A673 (cell line): ENCODE measurements at regions not wholly inside any gene's neighbourhood (a gene's known extent, or its start where the extent isn't known, plus 50 kb on each side); places are given as distances from the start of the nearest gene placed in this dataset.
A peak's percentile ranks its signal among the peaks of the same experiment; 100 is the strongest.

Source experiments
- BruUV-seq: library from RNA; stranded (reverse); fragments of 400-500 nt; replicated peaks from 2 replicates; lab custom pipeline; 2021; lab: Mats Ljungman, UMichigan
- CTCF ChIA-PET: fragments of 300-600 bp; sonication (Branson Sonifier 250); formaldehyde crosslinking; loops from one replicate; lab custom pipeline; 2022; ENCODE audit warnings: antibody characterized with exemption; lab: Charles Lee
- POLR2A ChIA-PET: fragments of 300-600 bp; sonication (Branson Sonifier 250); formaldehyde crosslinking; loops from one replicate; lab custom pipeline; 2022; ENCODE audit warnings: antibody characterized with exemption; ENCODE audit not compliant: low non-redundant PET; lab: Charles Lee
- DNase-seq: peaks from one replicate; pipeline ENCODE4 v3.0.0-alpha.2; 2015; ENCODE audit warnings: low spot score
- H3K27ac ChIP-seq: fragments of 200-600 bp; sonication (generic); 2 replicates; pipeline ENCODE4 v1.5.1; 2016; ENCODE audit warnings: mixed run types, low read depth, mild to moderate bottlenecking, mixed read lengths, antibody characterized with exemption, low read length; ENCODE audit not compliant: poor library complexity, severe bottlenecking
- H3K27me3 ChIP-seq: fragments of 200-600 bp; sonication (generic); replicated peaks from 2 replicates; pipeline ENCODE4 v1.6.1; 2017; ENCODE audit warnings: mixed run types, low read depth, mild to moderate bottlenecking, mixed read lengths, antibody characterized with exemption, low read length; ENCODE audit not compliant: insufficient read depth, poor library complexity
- H3K36me3 ChIP-seq: fragments of 200-600 bp; sonication (generic); 2 replicates; pipeline ENCODE4 v1.6.1; 2016; ENCODE audit warnings: mixed run types, mild to moderate bottlenecking, mixed read lengths, antibody characterized with exemption, low read length; ENCODE audit not compliant: insufficient read depth, poor library complexity, severe bottlenecking
- H3K4me1 ChIP-seq: fragments of 200-600 bp; sonication (generic); 2 replicates; pipeline ENCODE4 v1.6.1; 2017; ENCODE audit warnings: mixed run types, mild to moderate bottlenecking, mixed read lengths, antibody characterized with exemption, low read length; ENCODE audit not compliant: insufficient read depth, poor library complexity, severe bottlenecking
- H3K4me3 ChIP-seq: fragments of 200-600 bp; sonication (generic); 2 replicates; pipeline ENCODE4 v1.5.1; 2016; ENCODE audit warnings: low read depth, mixed run types, mild to moderate bottlenecking, mixed read lengths, low read length; ENCODE audit not compliant: poor library complexity, severe bottlenecking
- H3K9me3 ChIP-seq: fragments of 200-600 bp; sonication (generic); 2 replicates; pipeline ENCODE4 v1.6.1; 2016; ENCODE audit warnings: mixed run types, low read depth, mild to moderate bottlenecking, mixed read lengths, antibody characterized with exemption, low read length; ENCODE audit not compliant: poor library complexity, severe bottlenecking
- EZH2 ChIP-seq: fragments of 200-600 bp; sonication (generic); IDR thresholded peaks from 2 replicates; pipeline ENCODE4 v1.6.1; 2017; ENCODE audit warnings: borderline replicate concordance, low read depth, mild to moderate bottlenecking, mixed read lengths, antibody characterized with exemption, low read length; ENCODE audit not compliant: poor library complexity, severe bottlenecking
- intact Hi-C: fragments of 100-400 bp; cut with micrococcal nuclease; formaldehyde crosslinking; loops from one replicate; pipeline ENCODE4 v1.10.0; 2022; ENCODE audit not compliant: unreplicated experiment
- TF ChIP-seq, protein P1 (sequence below): fragments of 300-800, 200-600 bp; sonication (generic); conservative IDR thresholded peaks from 2 replicates; pipeline ENCODE4 v1.5.1; 2017; ENCODE audit warnings: low read depth, mild to moderate bottlenecking, antibody characterized with exemption, low read length, moderate library complexity, mixed read lengths

DNA sequence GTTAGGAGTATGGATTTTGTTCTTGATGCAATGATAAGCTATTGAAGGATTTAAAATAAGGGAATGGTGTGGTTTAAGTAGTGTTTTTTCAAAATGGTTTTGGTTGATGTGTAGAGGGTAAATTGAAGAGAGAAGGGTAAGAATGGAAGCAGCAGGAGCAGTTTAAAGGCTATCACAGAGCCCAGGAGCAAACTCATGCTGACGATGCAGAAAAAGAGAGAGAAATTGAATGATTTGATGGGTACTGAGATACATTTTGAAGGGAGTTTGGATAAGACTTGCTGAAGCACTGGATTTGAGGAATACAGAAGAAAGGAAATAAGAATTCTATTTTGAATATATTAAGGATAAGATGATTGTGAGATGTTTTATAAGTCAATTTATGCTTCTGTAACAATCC lies 300.8 kb upstream of the LYPLAL1 start:
- ChIA-PET CTCF (no interaction called here), POLR2A (no interaction called here)
- no peak for DNase-seq
- intact Hi-C loops = no loop called here
- H3K36me3 ChIP-seq = no peaks in the 10 kb centered on the region
- no peak overlapping the region for H3K27ac ChIP-seq
- H3K4me3 ChIP-seq = no peak overlapping the region
- H3K4me1 ChIP-seq = no peaks in the 10 kb centered on the region
- TF ChIP-seq, protein P1, sequence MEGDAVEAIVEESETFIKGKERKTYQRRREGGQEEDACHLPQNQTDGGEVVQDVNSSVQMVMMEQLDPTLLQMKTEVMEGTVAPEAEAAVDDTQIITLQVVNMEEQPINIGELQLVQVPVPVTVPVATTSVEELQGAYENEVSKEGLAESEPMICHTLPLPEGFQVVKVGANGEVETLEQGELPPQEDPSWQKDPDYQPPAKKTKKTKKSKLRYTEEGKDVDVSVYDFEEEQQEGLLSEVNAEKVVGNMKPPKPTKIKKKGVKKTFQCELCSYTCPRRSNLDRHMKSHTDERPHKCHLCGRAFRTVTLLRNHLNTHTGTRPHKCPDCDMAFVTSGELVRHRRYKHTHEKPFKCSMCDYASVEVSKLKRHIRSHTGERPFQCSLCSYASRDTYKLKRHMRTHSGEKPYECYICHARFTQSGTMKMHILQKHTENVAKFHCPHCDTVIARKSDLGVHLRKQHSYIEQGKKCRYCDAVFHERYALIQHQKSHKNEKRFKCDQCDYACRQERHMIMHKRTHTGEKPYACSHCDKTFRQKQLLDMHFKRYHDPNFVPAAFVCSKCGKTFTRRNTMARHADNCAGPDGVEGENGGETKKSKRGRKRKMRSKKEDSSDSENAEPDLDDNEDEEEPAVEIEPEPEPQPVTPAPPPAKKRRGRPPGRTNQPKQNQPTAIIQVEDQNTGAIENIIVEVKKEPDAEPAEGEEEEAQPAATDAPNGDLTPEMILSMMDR = no peak
- no peaks in the 10 kb centered on the region for H3K9me3 ChIP-seq
- no peaks in the 10 kb centered on the region for H3K27me3 ChIP-seq
- no TSS peak for BruUV-seq

- intact Hi-C loops = no loop called here
- DNase-seq = peak; percentile 87
- Histone ChIP-seq H3K27me3 (no peaks in the 10 kb centered on the region), H3K36me3 (no peaks in the 10 kb centered on the region), H3K4me1 (no peaks in the 10 kb centered on the region), H3K4me3 (no peak overlapping the region), H3K9me3 (no peaks in the 10 kb centered on the region), H3K27ac (no peak overlapping the region)
- CTCF ChIA-PET = no interaction called here
- POLR2A ChIA-PET = no interaction called here
- BruUV-seq = no TSS peak
- no peak for TF ChIP-seq EZH2
- TF ChIP-seq, protein P1 = no peak
These were observed 299.4 kb upstream of the LYPLAL1 start for GRCh38 chr1:218874313-218874712.

DNA sequence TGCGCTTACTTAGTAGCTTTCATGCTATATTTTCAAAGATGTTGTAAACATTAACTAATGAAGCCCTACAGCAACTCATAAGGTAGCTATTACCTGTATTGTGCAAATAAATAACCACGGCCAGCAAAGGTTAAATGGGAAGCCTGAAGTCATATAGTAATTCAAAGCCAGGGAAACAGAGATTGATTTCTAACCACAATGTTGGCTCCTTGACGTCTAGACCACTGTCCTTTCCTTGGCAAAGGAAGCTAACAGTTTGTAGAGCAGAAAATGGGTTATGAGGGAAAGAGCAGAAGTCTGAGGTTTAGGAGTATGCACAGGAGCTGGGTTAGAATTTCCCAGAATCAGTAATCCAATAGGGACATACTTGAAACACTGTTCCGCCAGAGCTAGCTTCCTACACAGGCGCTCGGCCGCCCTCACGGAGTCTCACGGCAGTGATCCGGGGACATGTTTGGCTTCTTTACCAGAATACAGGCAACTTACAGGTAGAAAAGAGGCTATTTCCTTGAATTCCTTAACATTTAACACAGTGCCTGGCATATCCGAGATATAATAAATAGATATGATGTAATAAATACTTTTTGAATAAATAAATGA lies 298.8 kb upstream of the LYPLAL1 start:
- no peak overlapping the region for H3K27ac ChIP-seq
- no peaks in the 10 kb centered on the region for H3K36me3 ChIP-seq
- TF ChIP-seq EZH2 = no peak
- TF ChIP-seq, protein P1 = no peak
- no peaks in the 10 kb centered on the region for H3K27me3 ChIP-seq
- no peaks in the 10 kb centered on the region for H3K9me3 ChIP-seq
- CTCF ChIA-PET = no interaction called here
- no peak for DNase-seq
- no TSS peak for BruUV-seq
- no peak overlapping the region for H3K4me3 ChIP-seq
- H3K4me1 ChIP-seq = no peaks in the 10 kb centered on the region
- intact Hi-C loops = loop anchor here (5.0 kb wide), 1 partner anchor 528 kb away; the partner anchor contains the start of gene TGFB2
- POLR2A ChIA-PET = no interaction called here
